ENCODE measurements at regions not wholly inside any gene's neighbourhood (a gene's known extent, or its start where the extent isn't known, plus 50 kb on each side); places are given as distances from the start of the nearest gene placed in this dataset.

DNA sequence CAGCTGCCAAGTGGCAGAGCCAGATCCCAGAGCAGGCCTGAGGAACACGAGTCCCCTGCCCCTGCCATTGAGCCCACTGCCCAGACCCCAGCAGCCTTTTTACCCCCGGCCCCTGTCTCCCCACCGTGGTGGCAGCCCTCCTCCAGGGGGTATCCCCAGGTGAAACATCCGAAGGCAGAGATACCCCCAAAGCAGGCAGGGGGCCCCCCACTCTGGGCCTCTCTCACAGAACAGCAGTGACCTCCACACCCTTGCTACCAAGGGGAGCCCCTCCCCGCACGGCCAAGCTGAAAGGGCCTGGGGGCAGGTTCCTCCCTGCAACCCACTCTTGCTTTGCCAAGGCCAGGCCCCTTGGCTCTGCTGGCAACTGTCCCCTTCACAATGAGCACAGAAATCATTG is 142.2 kb downstream of the ENGASE start:
- Histone ChIP-seq H3K4me1 (peaks cover 0 to 20% (median 3%) of the 10 kb centered on the region in 3 donors), H3K9me3 (no peaks in the 10 kb centered on the region), H3K36me3 (no peaks in the 10 kb centered on the region), H3K27ac (no peak overlapping the region), H3K4me3 (no peak overlapping the region), H3K27me3 (peaks cover 100% of the 10 kb centered on the region)
- 60% methylated on average over 1 of the region's 6 CpGs; no CpG with 5 or more reads in 1 of the 2 donors for WGBS, 2 donors (ENCODE audit: low coverage in 1 of 2)
- TF ChIP-seq, protein P1, sequence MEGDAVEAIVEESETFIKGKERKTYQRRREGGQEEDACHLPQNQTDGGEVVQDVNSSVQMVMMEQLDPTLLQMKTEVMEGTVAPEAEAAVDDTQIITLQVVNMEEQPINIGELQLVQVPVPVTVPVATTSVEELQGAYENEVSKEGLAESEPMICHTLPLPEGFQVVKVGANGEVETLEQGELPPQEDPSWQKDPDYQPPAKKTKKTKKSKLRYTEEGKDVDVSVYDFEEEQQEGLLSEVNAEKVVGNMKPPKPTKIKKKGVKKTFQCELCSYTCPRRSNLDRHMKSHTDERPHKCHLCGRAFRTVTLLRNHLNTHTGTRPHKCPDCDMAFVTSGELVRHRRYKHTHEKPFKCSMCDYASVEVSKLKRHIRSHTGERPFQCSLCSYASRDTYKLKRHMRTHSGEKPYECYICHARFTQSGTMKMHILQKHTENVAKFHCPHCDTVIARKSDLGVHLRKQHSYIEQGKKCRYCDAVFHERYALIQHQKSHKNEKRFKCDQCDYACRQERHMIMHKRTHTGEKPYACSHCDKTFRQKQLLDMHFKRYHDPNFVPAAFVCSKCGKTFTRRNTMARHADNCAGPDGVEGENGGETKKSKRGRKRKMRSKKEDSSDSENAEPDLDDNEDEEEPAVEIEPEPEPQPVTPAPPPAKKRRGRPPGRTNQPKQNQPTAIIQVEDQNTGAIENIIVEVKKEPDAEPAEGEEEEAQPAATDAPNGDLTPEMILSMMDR (IDR thresholded peaks at IDR 0.05) = no peak
- TF ChIP-seq EP300 (IDR thresholded peaks at IDR 0.05) = no peak
- TF ChIP-seq POLR2A (IDR thresholded peaks at IDR 0.05) = no peak
- TF ChIP-seq POLR2AphosphoS5 (IDR thresholded peaks at IDR 0.05) = no peak
- no peak for ATAC-seq

DNA sequence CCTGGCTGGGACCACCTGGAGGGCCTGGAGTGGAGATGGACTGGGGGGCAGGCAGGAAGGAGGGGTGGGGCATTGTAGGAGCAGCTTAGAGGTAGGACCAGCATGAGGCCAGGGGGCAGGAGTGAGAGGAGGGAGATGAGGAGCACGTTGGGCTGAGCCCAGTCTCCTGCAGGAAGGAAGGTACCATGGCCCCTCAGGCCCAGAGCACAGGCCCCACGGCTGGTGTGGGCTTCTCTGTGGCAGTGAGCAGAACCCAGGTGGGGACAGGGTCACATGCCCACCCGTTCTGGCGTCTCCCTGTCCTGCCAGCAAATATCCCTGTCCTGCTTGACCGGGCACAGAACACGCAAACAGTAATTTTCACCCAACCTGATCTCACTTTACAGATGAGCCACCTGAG is 141.8 kb downstream of the ENGASE start:
- H3K27ac ChIP-seq = no peak overlapping the region
- TF ChIP-seq POLR2A (IDR thresholded peaks at IDR 0.05) (no peak), POLR2AphosphoS5 (IDR thresholded peaks at IDR 0.05) (no peak), EP300 (IDR thresholded peaks at IDR 0.05) (no peak)
- TF ChIP-seq, protein P1 (IDR thresholded peaks at IDR 0.05) = no peak
- no peaks in the 10 kb centered on the region for H3K9me3 ChIP-seq
- WGBS, 2 donors (ENCODE audit: low coverage in 1 of 2) = 58 to 100% methylated on average over 1 to 3 of the region's 6 CpGs
- no peak overlapping the region for H3K4me3 ChIP-seq
- no peaks in the 10 kb centered on the region for H3K36me3 ChIP-seq
- H3K4me1 ChIP-seq = peaks cover 0 to 15% (median 3%) of the 10 kb centered on the region in 3 donors
- H3K27me3 ChIP-seq = peaks cover 100% of the 10 kb centered on the region
- no peak for ATAC-seq

DNA sequence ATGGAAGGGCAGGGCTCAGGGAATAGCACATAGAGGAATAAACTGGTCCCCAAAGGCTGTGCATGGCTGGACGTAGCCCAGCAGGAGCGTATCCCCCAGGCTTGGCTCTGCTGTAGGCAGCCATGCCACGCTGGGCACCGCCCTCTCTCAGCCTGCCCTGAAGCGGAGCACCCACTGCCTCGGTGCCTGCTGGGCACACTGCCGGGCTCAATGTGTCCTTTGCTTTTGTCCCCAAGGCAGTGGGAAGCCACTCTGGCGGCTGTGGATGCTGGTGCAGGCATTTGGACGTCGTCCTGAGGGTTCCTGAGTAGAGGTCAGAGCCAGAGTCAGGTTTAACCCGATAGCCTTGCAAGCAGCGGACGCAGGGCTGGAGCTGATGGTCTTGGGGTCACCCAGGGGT is 141.0 kb downstream of the ENGASE start:
- Histone ChIP-seq H3K36me3 (no peaks in the 10 kb centered on the region), H3K9me3 (no peaks in the 10 kb centered on the region), H3K4me1 (peaks cover 0 to 8% (median 3%) of the 10 kb centered on the region in 3 donors), H3K27ac (no peak overlapping the region), H3K27me3 (peaks cover 100% of the 10 kb centered on the region), H3K4me3 (no peak overlapping the region)
- no peak for ATAC-seq
- TF ChIP-seq, protein P1 (IDR thresholded peaks at IDR 0.05) = no peak
- TF ChIP-seq EP300 (IDR thresholded peaks at IDR 0.05) = no peak
- no peak for TF ChIP-seq POLR2A (IDR thresholded peaks at IDR 0.05)
- TF ChIP-seq POLR2AphosphoS5 (IDR thresholded peaks at IDR 0.05) = no peak
- 70% methylated on average over 2 of the region's 13 CpGs; no CpG with 5 or more reads in 1 of the 2 donors for WGBS, 2 donors (ENCODE audit: low coverage in 1 of 2)

DNA sequence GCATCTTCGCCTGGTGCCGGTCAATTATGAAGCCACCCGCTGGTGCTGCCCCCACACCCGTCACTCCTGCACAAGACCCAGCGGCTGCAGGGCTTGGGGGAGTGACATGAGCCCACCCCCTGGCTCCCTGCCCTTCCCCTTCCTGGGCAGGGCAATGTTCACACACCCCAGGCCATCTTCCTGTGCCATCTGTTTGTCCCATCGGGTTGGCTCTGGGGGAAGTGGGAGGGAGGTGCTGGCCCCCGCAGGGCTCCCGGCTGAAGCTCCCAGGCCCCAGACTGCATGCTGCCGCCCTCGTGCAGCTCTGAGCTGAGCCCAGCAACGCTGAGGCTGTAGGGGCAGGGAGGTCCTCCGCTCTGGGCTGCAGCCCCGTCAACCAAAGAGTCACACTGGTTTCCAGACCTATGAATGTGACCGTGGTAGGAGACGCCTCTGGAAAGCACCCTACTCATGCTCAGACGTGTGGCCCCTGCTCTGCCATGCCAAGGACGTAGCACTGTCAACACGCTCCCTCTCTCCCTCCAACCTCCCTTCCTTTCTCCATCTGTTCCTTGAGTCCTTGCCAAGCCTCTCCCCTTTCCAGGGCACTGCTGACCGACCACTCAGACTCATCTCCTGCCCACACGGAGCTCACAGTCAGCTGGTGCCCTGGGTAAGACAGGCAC is 140.4 kb downstream of the ENGASE start:
- H3K27me3 ChIP-seq = peaks cover 100% of the 10 kb centered on the region
- H3K4me1 ChIP-seq = peaks cover 0 to 2% (median 0%) of the 10 kb centered on the region in 3 donors
- no peak for TF ChIP-seq POLR2A (IDR thresholded peaks at IDR 0.05)
- TF ChIP-seq POLR2AphosphoS5 (IDR thresholded peaks at IDR 0.05) = no peak
- TF ChIP-seq, protein P1 (IDR thresholded peaks at IDR 0.05) = no peak
- no peak for TF ChIP-seq EP300 (IDR thresholded peaks at IDR 0.05)
- no peaks in the 10 kb centered on the region for H3K36me3 ChIP-seq
- no peak overlapping the region for H3K4me3 ChIP-seq
- no peak for ATAC-seq
- WGBS, 2 donors (ENCODE audit: low coverage in 1 of 2) = 32 to 46% methylated on average over 6 to 7 of the region's 20 CpGs
- H3K9me3 ChIP-seq = no peaks in the 10 kb centered on the region
- H3K27ac ChIP-seq = no peak overlapping the region

- no peak for ATAC-seq
- no peak for TF ChIP-seq EP300 (IDR thresholded peaks at IDR 0.05)
- TF ChIP-seq, protein P1 (IDR thresholded peaks at IDR 0.05) = no peak
- no peak for TF ChIP-seq POLR2AphosphoS5 (IDR thresholded peaks at IDR 0.05)
- no peak for TF ChIP-seq POLR2A (IDR thresholded peaks at IDR 0.05)
- WGBS, 2 donors (ENCODE audit: low coverage in 1 of 2) = 27 to 53% methylated on average over 2 of the region's 4 CpGs
These were observed 139.8 kb downstream of the ENGASE start for GRCh38 chr17:79214459-79214858.

More at GRCh38 chr17:79214459-79214858, 139.8 kb downstream of the ENGASE start:
- peaks cover 100% of the 10 kb centered on the region for H3K27me3 ChIP-seq
- H3K9me3 ChIP-seq = no peaks in the 10 kb centered on the region
- H3K4me3 ChIP-seq = no peak overlapping the region
- H3K4me1 ChIP-seq = no peaks in the 10 kb centered on the region
- no peak overlapping the region for H3K27ac ChIP-seq
- H3K36me3 ChIP-seq = no peaks in the 10 kb centered on the region
